Stomach (tissue), 8 donors: ENCODE measurements at regions not wholly inside any gene's neighbourhood (a gene's known extent, or its start where the extent isn't known, plus 50 kb on each side); places are given as distances from the start of the nearest gene placed in this dataset.

ENCODE experiments used
- DNase-seq, 2 donors: peaks; one replicate each; pipeline versions ENCODE4 v3.0.0 to v3.0.0-alpha.2; 2013 to 2019
- H3K27ac ChIP-seq, 5 donors: fragments of 200-600 bp in 4 of 5; sonication (generic) in 4 of 5; one replicate each; pipeline ENCODE4 v1.5.1; 2013 to 2019; ENCODE audit warnings: mild to moderate bottlenecking in 1 of 5, moderate library complexity in 1 of 5
- H3K27me3 ChIP-seq, 3 donors: fragments of 200-600 bp; sonication (generic); one replicate each; pipeline ENCODE4 v1.5.1; 2017 to 2019; ENCODE audit warnings: mixed run types in 1 of 3
- H3K36me3 ChIP-seq, 4 donors: fragments of 200-600 bp; sonication (generic); 1 replicate in 3 of 4; 2 replicates in 1 of 4; pipeline ENCODE4 v1.5.1; 2016 to 2019
- H3K4me1 ChIP-seq, 4 donors: fragments of 200-600 bp; sonication (generic); one replicate each; pipeline ENCODE4 v1.5.1; 2016 to 2019
- H3K4me3 ChIP-seq, 4 donors: fragments of 200-600 bp; sonication (generic) in 3 of 4; one replicate each; pipeline ENCODE4 v1.5.1; 2016 to 2019; ENCODE audit warnings: mild to moderate bottlenecking in 1 of 4
- H3K9me3 ChIP-seq, 4 donors: fragments of 200-600 bp; sonication (generic); one replicate each; pipeline ENCODE4 v1.5.1; 2016 to 2019
- CTCF ChIP-seq, 7 experiments: fragments of 450-650 bp in 4 of 7; fragments of 200-600 bp in 3 of 7; sonication (generic) in 3 of 7; IDR thresholded peaks; one replicate each; pipeline ENCODE4 v1.5.1; 2016 to 2019; ENCODE audit warnings: antibody characterized with exemption in 7 of 7, control low read depth in 2 of 7, mild to moderate bottlenecking in 1 of 7
- EP300 ChIP-seq: sonication (generic); formaldehyde crosslinking; IDR thresholded peaks from one replicate; pipeline ENCODE4 v1.6.1; 2017; ENCODE audit warnings: antibody characterized with exemption
- POLR2A ChIP-seq, 4 donors: fragments of 450-650 bp; IDR thresholded peaks; one replicate each; pipeline ENCODE4 v1.6.1; 2016; ENCODE audit warnings: antibody characterized with exemption in 4 of 4, control low read depth in 2 of 4, mild to moderate bottlenecking in 1 of 4, moderate library complexity in 1 of 4
- POLR2AphosphoS5 ChIP-seq, 3 donors: sonication (generic); formaldehyde crosslinking; IDR thresholded peaks; one replicate each; pipeline ENCODE4 v1.6.1; 2016; ENCODE audit warnings: antibody characterized with exemption in 3 of 3
- WGBS, 5 donors: extraction: QIAGEN DNeasy Blood & Tissue Kit in 3 of 5; methylation state at CpG; one replicate each; pipeline versions ENCODE4 v1.1.5 to v1.1.7; 2013 to 2018; 5-methylcytosine and 5-hydroxymethylcytosine counted together
- intact Hi-C: fragments of 100-400 bp; cut with DNase I; formaldehyde crosslinking; loops from one replicate; pipeline ENCODE4 v1.15.1; 2023; ENCODE audit warnings: low total_unique reads
- donor health status: healthy with polysubstance abuse.
- donor health status: Bipolar disorder and iron deficiency.
- donor health status: healthy.

- Histone ChIP-seq H3K4me3 (no peak overlapping the region), H3K4me1 (no peaks in the 10 kb centered on the region), H3K27me3 (no peaks in the 10 kb centered on the region), H3K27ac (no peak overlapping the region), H3K36me3 (no peaks in the 10 kb centered on the region), H3K9me3 (no peaks in the 10 kb centered on the region)
- DNase-seq = no peak
- intact Hi-C loops = no loop called here
- 46 to 57% (median 52%) methylated on average over 3 of the region's 3 CpGs for WGBS, 5 donors
- no peak for TF ChIP-seq CTCF (IDR thresholded peaks at IDR 0.05)
- TF ChIP-seq POLR2AphosphoS5 (IDR thresholded peaks at IDR 0.05) = no peak
- no peak for TF ChIP-seq EP300
- TF ChIP-seq POLR2A (IDR thresholded peaks at IDR 0.05) = no peak
These were observed 1096.6 kb downstream of the PCDH17 start for GRCh38 chr13:58728126-58728525.

GRCh38 chr13:58729361-58729760 lies 1097.8 kb downstream of the PCDH17 start:
- no peak for DNase-seq
- Histone ChIP-seq H3K4me1 (no peaks in the 10 kb centered on the region), H3K36me3 (no peaks in the 10 kb centered on the region), H3K27ac (no peak overlapping the region), H3K27me3 (no peaks in the 10 kb centered on the region), H3K4me3 (no peak overlapping the region), H3K9me3 (no peaks in the 10 kb centered on the region)
- WGBS, 5 donors = 22 to 41% (median 31%) methylated on average over 1 of the region's 1 CpG
- no peak for TF ChIP-seq POLR2A (IDR thresholded peaks at IDR 0.05)
- no peak for TF ChIP-seq EP300
- TF ChIP-seq POLR2AphosphoS5 (IDR thresholded peaks at IDR 0.05) = no peak
- TF ChIP-seq CTCF (IDR thresholded peaks at IDR 0.05) = no peak
- intact Hi-C loops = no loop called here

GRCh38 chr13:58744686-58745085 lies 1113.1 kb downstream of the PCDH17 start:
- H3K9me3 ChIP-seq = no peaks in the 10 kb centered on the region
- no peaks in the 10 kb centered on the region for H3K4me1 ChIP-seq
- DNase-seq = no peak
- no peak overlapping the region for H3K27ac ChIP-seq
- WGBS, 5 donors = 74 to 95% (median 85%) methylated on average over 1 of the region's 1 CpG
- no peak overlapping the region for H3K4me3 ChIP-seq
- no peaks in the 10 kb centered on the region for H3K27me3 ChIP-seq
- intact Hi-C loops = no loop called here
- TF ChIP-seq POLR2AphosphoS5 (IDR thresholded peaks at IDR 0.05) = no peak
- no peaks in the 10 kb centered on the region for H3K36me3 ChIP-seq

- Histone ChIP-seq H3K27ac (no peak overlapping the region), H3K27me3 (no peaks in the 10 kb centered on the region), H3K36me3 (no peaks in the 10 kb centered on the region), H3K4me1 (no peaks in the 10 kb centered on the region), H3K9me3 (no peaks in the 10 kb centered on the region), H3K4me3 (no peak overlapping the region)
- TF ChIP-seq POLR2A (IDR thresholded peaks at IDR 0.05) = no peak
- DNase-seq = no peak
- 36 to 55% (median 51%) methylated on average over 2 of the region's 2 CpGs for WGBS, 5 donors
- intact Hi-C loops = no loop called here
These were observed 1136.0 kb downstream of the PCDH17 start for GRCh38 chr13:58767566-58767965.

- H3K36me3 ChIP-seq = no peaks in the 10 kb centered on the region
- WGBS, 5 donors = 93 to 97% (median 95%) methylated on average over 12 to 25 of the region's 25 CpGs
- H3K4me3 ChIP-seq = no peak overlapping the region
- no peaks in the 10 kb centered on the region for H3K4me1 ChIP-seq
- H3K9me3 ChIP-seq = peaks cover 0 to 5% (median 0%) of the 10 kb centered on the region in 4 donors
- no peak for TF ChIP-seq CTCF (IDR thresholded peaks at IDR 0.05)
- no peak for TF ChIP-seq POLR2AphosphoS5 (IDR thresholded peaks at IDR 0.05)
- no peak for TF ChIP-seq POLR2A (IDR thresholded peaks at IDR 0.05)
- no peak for TF ChIP-seq EP300
- H3K27ac ChIP-seq = no peak overlapping the region
- DNase-seq = no peak
- no peaks in the 10 kb centered on the region for H3K27me3 ChIP-seq
- intact Hi-C loops = no loop called here
These were observed 1141.8 kb downstream of the PCDH17 start for GRCh38 chr13:58773280-58773859.
